ENCODE measurements at regions not wholly inside any gene's neighbourhood (a gene's known extent, or its start where the extent isn't known, plus 50 kb on each side); places are given as distances from the start of the nearest gene placed in this dataset.

- H3K36me3 Mint-ChIP-seq (ENCODE audit: low read depth): no peaks in the 10 kb centered on the region
- Histone ChIP-seq H3K27ac (ENCODE audit: low read depth) (no peak overlapping the region), H3K9me2 (ENCODE audit: insufficient read depth) (no peaks in the 10 kb centered on the region; the same call in 1 of the 2 replicates), H3K79me2 (replicated peaks; ENCODE audit: insufficient read depth) (no peaks in the 10 kb centered on the region), H3K4me3 (no peak overlapping the region), H3K4me2 (no peak overlapping the region), H3K36me3 (ENCODE audit: insufficient read depth) (no peaks in the 10 kb centered on the region), H3K4me1 (ENCODE audit: insufficient read depth) (no peaks in the 10 kb centered on the region), H2AFZ (no peak overlapping the region; the same call in 1 of the 2 replicates), H3K27me3 (ENCODE audit: insufficient read depth) (no peaks in the 10 kb centered on the region), H4K20me1 (replicated peaks; ENCODE audit: insufficient read depth) (0 out of 2 replicates have a peak, but pooled peaks cover 3% of the 10 kb centered on the region), H3F3A (replicated peaks; ENCODE audit: low read depth) (no peaks in the 10 kb centered on the region)
- H3K27me3 Mint-ChIP-seq (ENCODE audit: insufficient read depth, low read depth, poor library complexity): peaks cover 9% of the 10 kb centered on the region
- DNase-seq (ENCODE audit: low spot score): no peak
- TF ChIP-seq CREB1 (CRISPR knock-in tag; IDR thresholded peaks at IDR 0.05; ENCODE audit: low read depth) (no peak), EZH2 (IDR thresholded peaks at IDR 0.05; ENCODE audit: low read depth, unreplicated experiment) (no peak), NANOG (IDR thresholded peaks at IDR 0.05; ENCODE audit: borderline replicate concordance) (no peak)
- TF ChIP-seq, protein P1, sequence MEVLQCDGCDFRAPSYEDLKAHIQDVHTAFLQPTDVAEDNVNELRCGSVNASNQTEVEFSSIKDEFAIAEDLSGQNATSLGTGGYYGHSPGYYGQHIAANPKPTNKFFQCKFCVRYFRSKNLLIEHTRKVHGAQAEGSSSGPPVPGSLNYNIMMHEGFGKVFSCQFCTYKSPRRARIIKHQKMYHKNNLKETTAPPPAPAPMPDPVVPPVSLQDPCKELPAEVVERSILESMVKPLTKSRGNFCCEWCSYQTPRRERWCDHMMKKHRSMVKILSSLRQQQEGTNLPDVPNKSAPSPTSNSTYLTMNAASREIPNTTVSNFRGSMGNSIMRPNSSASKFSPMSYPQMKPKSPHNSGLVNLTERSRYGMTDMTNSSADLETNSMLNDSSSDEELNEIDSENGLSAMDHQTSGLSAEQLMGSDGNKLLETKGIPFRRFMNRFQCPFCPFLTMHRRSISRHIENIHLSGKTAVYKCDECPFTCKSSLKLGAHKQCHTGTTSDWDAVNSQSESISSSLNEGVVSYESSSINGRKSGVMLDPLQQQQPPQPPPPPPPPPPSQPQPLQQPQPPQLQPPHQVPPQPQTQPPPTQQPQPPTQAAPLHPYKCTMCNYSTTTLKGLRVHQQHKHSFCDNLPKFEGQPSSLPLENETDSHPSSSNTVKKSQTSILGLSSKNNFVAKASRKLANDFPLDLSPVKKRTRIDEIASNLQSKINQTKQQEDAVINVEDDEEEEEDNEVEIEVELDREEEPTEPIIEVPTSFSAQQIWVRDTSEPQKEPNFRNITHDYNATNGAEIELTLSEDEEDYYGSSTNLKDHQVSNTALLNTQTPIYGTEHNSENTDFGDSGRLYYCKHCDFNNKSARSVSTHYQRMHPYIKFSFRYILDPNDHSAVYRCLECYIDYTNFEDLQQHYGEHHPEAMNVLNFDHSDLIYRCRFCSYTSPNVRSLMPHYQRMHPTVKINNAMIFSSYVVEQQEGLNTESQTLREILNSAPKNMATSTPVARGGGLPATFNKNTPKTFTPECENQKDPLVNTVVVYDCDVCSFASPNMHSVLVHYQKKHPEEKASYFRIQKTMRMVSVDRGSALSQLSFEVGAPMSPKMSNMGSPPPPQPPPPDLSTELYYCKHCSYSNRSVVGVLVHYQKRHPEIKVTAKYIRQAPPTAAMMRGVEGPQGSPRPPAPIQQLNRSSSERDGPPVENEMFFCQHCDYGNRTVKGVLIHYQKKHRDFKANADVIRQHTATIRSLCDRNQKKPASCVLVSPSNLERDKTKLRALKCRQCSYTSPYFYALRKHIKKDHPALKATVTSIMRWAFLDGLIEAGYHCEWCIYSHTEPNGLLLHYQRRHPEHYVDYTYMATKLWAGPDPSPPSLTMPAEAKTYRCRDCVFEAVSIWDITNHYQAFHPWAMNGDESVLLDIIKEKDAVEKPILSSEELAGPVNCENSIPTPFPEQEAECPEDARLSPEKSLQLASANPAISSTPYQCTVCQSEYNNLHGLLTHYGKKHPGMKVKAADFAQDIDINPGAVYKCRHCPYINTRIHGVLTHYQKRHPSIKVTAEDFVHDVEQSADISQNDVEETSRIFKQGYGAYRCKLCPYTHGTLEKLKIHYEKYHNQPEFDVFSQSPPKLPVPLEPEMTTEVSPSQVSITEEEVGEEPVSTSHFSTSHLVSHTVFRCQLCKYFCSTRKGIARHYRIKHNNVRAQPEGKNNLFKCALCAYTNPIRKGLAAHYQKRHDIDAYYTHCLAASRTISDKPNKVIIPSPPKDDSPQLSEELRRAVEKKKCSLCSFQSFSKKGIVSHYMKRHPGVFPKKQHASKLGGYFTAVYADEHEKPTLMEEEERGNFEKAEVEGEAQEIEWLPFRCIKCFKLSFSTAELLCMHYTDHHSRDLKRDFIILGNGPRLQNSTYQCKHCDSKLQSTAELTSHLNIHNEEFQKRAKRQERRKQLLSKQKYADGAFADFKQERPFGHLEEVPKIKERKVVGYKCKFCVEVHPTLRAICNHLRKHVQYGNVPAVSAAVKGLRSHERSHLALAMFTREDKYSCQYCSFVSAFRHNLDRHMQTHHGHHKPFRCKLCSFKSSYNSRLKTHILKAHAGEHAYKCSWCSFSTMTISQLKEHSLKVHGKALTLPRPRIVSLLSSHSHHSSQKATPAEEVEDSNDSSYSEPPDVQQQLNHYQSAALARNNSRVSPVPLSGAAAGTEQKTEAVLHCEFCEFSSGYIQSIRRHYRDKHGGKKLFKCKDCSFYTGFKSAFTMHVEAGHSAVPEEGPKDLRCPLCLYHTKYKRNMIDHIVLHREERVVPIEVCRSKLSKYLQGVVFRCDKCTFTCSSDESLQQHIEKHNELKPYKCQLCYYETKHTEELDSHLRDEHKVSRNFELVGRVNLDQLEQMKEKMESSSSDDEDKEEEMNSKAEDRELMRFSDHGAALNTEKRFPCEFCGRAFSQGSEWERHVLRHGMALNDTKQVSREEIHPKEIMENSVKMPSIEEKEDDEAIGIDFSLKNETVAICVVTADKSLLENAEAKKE (CRISPR knock-in tag; IDR thresholded peaks at IDR 0.05): no peak
- ATAC-seq: no peak
- no peak overlapping the region for H3K4me3 Mint-ChIP-seq
- H3K4me1 Mint-ChIP-seq: no peaks in the 10 kb centered on the region
- H3K9me3 Mint-ChIP-seq: no peaks in the 10 kb centered on the region
- no peak overlapping the region for H3K27ac Mint-ChIP-seq
Measured at GRCh38 chr16:10309271-10309932, 76.5 kb upstream of the ATF7IP2 start.

DNA sequence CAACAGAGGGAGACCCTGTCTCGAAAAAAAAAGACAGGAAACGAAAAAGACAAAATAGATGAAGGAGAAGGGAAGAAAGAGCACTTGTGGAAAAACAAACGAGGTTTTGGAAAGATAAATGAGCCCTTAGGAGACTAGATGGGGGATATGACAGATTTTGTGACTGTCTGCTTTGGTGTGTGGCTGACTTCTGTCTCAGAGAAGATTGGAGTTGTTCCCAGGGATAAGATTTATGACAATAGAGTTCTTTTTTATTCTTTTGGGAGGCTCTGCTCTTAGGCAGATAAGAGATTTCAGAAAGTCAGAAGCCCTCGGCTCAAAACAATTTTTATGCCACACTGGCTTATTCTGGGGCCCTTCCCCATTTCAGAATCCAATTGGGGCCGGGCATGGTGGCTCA lies 73.9 kb upstream of the ATF7IP2 start:
- Histone ChIP-seq H3K27me3 (ENCODE audit: insufficient read depth) (no peaks in the 10 kb centered on the region), H3K79me2 (replicated peaks; ENCODE audit: insufficient read depth) (no peaks in the 10 kb centered on the region), H3K27ac (ENCODE audit: low read depth) (no peak overlapping the region), H3K4me3 (no peak overlapping the region), H2AFZ (no peak overlapping the region), H3F3A (replicated peaks; ENCODE audit: low read depth) (no peaks in the 10 kb centered on the region), H3K4me2 (no peak overlapping the region), H3K36me3 (ENCODE audit: insufficient read depth) (no peaks in the 10 kb centered on the region), H3K4me1 (ENCODE audit: insufficient read depth) (no peaks in the 10 kb centered on the region), H4K20me1 (replicated peaks; ENCODE audit: insufficient read depth) (0 out of 2 replicates have a peak, but pooled peaks cover 3% of the 10 kb centered on the region), H3K9me2 (ENCODE audit: insufficient read depth) (no peaks in the 10 kb centered on the region; the same call in 1 of the 2 replicates)
- H3K36me3 Mint-ChIP-seq (ENCODE audit: low read depth): no peaks in the 10 kb centered on the region
- DNase-seq (ENCODE audit: low spot score): no peak
- H3K4me3 Mint-ChIP-seq: no peak overlapping the region
- no peaks in the 10 kb centered on the region; the same call in 2 of the 3 replicates for H3K4me1 Mint-ChIP-seq
- no peak for ATAC-seq
- no peak overlapping the region for H3K27ac Mint-ChIP-seq
- no peaks in the 10 kb centered on the region for H3K9me3 Mint-ChIP-seq
- H3K27me3 Mint-ChIP-seq (ENCODE audit: insufficient read depth, low read depth, poor library complexity): peaks cover 7% of the 10 kb centered on the region
- TF ChIP-seq ZNF331 (CRISPR knock-in tag; IDR thresholded peaks at IDR 0.05; ENCODE audit: low read depth): no peak
- TF ChIP-seq, protein P2, sequence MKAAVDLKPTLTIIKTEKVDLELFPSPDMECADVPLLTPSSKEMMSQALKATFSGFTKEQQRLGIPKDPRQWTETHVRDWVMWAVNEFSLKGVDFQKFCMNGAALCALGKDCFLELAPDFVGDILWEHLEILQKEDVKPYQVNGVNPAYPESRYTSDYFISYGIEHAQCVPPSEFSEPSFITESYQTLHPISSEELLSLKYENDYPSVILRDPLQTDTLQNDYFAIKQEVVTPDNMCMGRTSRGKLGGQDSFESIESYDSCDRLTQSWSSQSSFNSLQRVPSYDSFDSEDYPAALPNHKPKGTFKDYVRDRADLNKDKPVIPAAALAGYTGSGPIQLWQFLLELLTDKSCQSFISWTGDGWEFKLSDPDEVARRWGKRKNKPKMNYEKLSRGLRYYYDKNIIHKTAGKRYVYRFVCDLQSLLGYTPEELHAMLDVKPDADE (IDR thresholded peaks at IDR 0.05): no peak

All from GM23338 (cell line).